NCI-H2227 (cell line): ENCODE measurements at regions not wholly inside any gene's neighbourhood (a gene's known extent, or its start where the extent isn't known, plus 50 kb on each side); places are given as distances from the start of the nearest gene placed in this dataset.

ENCODE experiments used
- DNase-seq: peaks from one replicate; lab custom pipeline; 2025; ENCODE audit not compliant: unreplicated experiment; lab: John Stamatoyannopoulos, UW

- no peak for DNase-seq
Measured at GRCh38 chr2:226580403-226580802, 219.2 kb downstream of the IRS1 start.

- no peak for DNase-seq
Measured at GRCh38 chr2:226579519-226579918, 220.1 kb downstream of the IRS1 start.

GRCh38 chr2:226578879-226579278, 220.7 kb downstream of the IRS1 start:
- DNase-seq = no peak

- DNase-seq = no peak
Measured at GRCh38 chr2:226578373-226578772, 221.2 kb downstream of the IRS1 start.

- DNase-seq = no peak
Measured at GRCh38 chr2:226575928-226576327, 223.7 kb downstream of the IRS1 start.

- DNase-seq = no peak
Measured at GRCh38 chr2:226573158-226573557, 226.5 kb downstream of the IRS1 start.

- DNase-seq = no peak
Measured at GRCh38 chr2:226564667-226565066, 235.0 kb downstream of the IRS1 start.

- no peak for DNase-seq
Measured at GRCh38 chr2:226561962-226562361, 237.7 kb downstream of the IRS1 start.

GRCh38 chr2:226560325-226560724, 239.3 kb downstream of the IRS1 start:
- DNase-seq = no peak

- no peak for DNase-seq
Measured at GRCh38 chr2:226559536-226559935, 240.1 kb downstream of the IRS1 start.

GRCh38 chr2:226558418-226558817, 241.2 kb downstream of the IRS1 start:
- no peak for DNase-seq

- no peak for DNase-seq
Measured at GRCh38 chr2:226556050-226556449, 243.6 kb downstream of the IRS1 start.

- no peak for DNase-seq
Measured at GRCh38 chr2:226554701-226555100, 244.9 kb downstream of the IRS1 start.

GRCh38 chr2:226553333-226553732, 246.3 kb downstream of the IRS1 start:
- no peak for DNase-seq

- no peak for DNase-seq
Measured at GRCh38 chr2:226552571-226553285, 246.9 kb downstream of the IRS1 start.

- DNase-seq = no peak
Measured at GRCh38 chr2:226551522-226552250, 247.9 kb downstream of the IRS1 start.

- no peak for DNase-seq
Measured at GRCh38 chr2:226550801-226551200, 248.8 kb downstream of the IRS1 start.

GRCh38 chr2:226548732-226549131, 250.9 kb downstream of the IRS1 start:
- no peak for DNase-seq

GRCh38 chr2:226544596-226545210, 254.9 kb downstream of the IRS1 start:
- no peak for DNase-seq

- no peak for DNase-seq
Measured at GRCh38 chr2:226540204-226540994, 259.2 kb downstream of the IRS1 start.

GRCh38 chr2:226536410-226536809, 263.2 kb downstream of the IRS1 start:
- DNase-seq = no peak
